ENCODE measurements at regions not wholly inside any gene's neighbourhood (a gene's known extent, or its start where the extent isn't known, plus 50 kb on each side); places are given as distances from the start of the nearest gene placed in this dataset.

DNA sequence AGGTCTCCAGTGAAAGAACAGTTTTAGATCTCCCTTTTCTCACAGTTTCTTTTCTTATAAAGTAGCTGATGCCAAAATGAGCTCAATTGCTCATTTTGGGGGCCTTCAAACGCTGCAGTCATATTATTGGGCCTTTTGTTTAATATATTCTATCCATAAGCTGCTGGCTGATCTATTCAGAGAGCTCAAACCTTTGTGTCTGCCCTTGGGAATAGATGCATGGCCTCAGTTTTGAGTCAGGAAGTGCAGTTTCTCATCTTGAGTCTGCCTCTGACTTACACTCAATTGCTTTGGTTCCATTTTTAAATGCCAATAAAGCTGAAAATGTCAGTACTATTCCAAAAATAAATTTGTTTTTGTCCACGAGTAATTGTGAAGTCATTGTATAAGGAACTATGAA, 468.9 kb downstream of the KLF12 start:
- ChIA-PET POLR2A (no interaction called here), CTCF (no interaction called here)
- TF ChIP-seq, protein P1, sequence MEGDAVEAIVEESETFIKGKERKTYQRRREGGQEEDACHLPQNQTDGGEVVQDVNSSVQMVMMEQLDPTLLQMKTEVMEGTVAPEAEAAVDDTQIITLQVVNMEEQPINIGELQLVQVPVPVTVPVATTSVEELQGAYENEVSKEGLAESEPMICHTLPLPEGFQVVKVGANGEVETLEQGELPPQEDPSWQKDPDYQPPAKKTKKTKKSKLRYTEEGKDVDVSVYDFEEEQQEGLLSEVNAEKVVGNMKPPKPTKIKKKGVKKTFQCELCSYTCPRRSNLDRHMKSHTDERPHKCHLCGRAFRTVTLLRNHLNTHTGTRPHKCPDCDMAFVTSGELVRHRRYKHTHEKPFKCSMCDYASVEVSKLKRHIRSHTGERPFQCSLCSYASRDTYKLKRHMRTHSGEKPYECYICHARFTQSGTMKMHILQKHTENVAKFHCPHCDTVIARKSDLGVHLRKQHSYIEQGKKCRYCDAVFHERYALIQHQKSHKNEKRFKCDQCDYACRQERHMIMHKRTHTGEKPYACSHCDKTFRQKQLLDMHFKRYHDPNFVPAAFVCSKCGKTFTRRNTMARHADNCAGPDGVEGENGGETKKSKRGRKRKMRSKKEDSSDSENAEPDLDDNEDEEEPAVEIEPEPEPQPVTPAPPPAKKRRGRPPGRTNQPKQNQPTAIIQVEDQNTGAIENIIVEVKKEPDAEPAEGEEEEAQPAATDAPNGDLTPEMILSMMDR (IDR thresholded peaks at IDR 0.05): no peak
- Mint-ChIP-seq H3K36me3 (ENCODE audit: low read depth) (no peaks in the 10 kb centered on the region), H3K9me3 (no peaks in the 10 kb centered on the region), H3K27ac (no peak overlapping the region), H3K4me3 (no peak overlapping the region), H3K27me3 (no peaks in the 10 kb centered on the region), H3K4me1 (no peaks in the 10 kb centered on the region)
- DNase-seq (no peak), ATAC-seq (ENCODE audit: low read depth) (no peak)
- intact Hi-C loops (cut with micrococcal nuclease): no loop called here

- H3K36me3 Mint-ChIP-seq (ENCODE audit: low read depth): no peaks in the 10 kb centered on the region
- ChIA-PET CTCF (no interaction called here), POLR2A (no interaction called here)
- no peak overlapping the region for H3K4me3 Mint-ChIP-seq
- H3K27me3 Mint-ChIP-seq: no peaks in the 10 kb centered on the region
- intact Hi-C loops (cut with micrococcal nuclease): no loop called here
- no peak for DNase-seq
- TF ChIP-seq, protein P1 (IDR thresholded peaks at IDR 0.05): no peak
- no peak for ATAC-seq (ENCODE audit: low read depth)
- H3K4me1 Mint-ChIP-seq: no peaks in the 10 kb centered on the region
- no peaks in the 10 kb centered on the region for H3K9me3 Mint-ChIP-seq
- no peak overlapping the region for H3K27ac Mint-ChIP-seq
These were observed 469.4 kb downstream of the KLF12 start for GRCh38 chr13:73664851-73665250.

DNA sequence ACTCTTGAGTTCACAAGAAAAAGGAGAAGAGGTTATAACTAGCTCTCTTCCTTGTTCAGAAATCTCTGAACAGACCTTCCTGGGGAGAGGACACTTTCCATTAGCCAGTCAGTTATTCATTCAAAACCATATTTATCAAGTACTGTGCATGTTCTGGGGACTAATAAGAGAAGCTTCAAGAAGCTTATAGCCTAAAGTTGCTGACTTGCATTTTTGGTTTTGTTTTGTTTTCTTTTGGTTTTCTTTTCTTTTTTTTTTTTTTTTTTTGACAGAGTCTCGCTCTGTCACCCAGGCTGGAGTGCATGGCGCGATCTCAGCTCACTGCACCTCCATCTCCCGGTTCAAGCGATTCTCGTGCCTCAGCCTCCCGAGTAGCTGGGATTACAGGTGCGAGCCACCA, 471.4 kb downstream of the KLF12 start:
- POLR2A ChIA-PET: no interaction called here
- CTCF ChIA-PET: no interaction called here
- H3K4me3 Mint-ChIP-seq: no peak overlapping the region
- H3K4me1 Mint-ChIP-seq: no peaks in the 10 kb centered on the region
- H3K27ac Mint-ChIP-seq: no peak overlapping the region
- no peaks in the 10 kb centered on the region for H3K27me3 Mint-ChIP-seq
- no peaks in the 10 kb centered on the region for H3K9me3 Mint-ChIP-seq
- DNase-seq (no peak), ATAC-seq (ENCODE audit: low read depth) (no peak)
- TF ChIP-seq, protein P1 (IDR thresholded peaks at IDR 0.05): no peak
- H3K36me3 Mint-ChIP-seq (ENCODE audit: low read depth): no peaks in the 10 kb centered on the region
- intact Hi-C loops (cut with micrococcal nuclease): no loop called here

DNA sequence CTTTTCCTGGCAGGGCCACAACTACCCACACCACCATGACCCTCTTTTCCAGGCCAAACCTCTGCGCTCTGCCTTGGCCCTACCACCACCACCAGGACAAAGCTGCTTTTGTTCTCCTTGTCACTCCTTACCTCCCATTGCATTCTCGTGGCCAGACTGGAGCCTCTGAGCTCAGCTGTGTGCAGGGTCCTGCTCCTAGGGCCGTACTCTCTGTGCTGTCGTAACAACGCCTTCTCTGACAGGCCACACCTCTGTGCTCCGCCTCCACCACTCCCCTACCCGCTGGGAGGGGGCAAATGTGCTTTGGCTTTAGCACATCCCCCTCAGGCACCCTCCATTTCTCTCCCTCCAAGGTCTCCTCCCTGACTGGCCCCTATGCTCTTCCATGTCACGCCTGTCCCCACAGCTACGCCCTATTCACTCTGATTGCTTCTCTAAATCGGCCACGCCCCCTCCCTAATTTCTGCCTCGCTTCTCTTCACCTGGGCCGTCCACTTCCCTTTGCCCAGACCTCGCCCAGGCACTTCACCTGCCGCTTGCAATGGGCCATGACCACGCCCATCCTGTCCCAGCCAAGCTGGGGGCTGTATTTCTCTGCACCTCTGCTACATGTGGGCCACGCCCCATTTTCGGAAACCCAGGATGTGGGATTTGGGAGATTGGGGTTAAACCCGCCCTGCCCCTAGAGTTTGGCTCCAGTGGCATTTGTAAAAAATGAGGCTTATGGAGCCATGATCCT, 472.3 kb downstream of the KLF12 start:
- Mint-ChIP-seq H3K27me3 (no peaks in the 10 kb centered on the region), H3K4me3 (no peak overlapping the region), H3K9me3 (no peaks in the 10 kb centered on the region), H3K27ac (no peak overlapping the region), H3K36me3 (ENCODE audit: low read depth) (no peaks in the 10 kb centered on the region), H3K4me1 (no peaks in the 10 kb centered on the region)
- CTCF ChIA-PET: no interaction called here
- ATAC-seq (ENCODE audit: low read depth) (no peak), DNase-seq (no peak)
- POLR2A ChIA-PET: no interaction called here
- intact Hi-C loops (cut with micrococcal nuclease): no loop called here
- TF ChIP-seq, protein P1 (IDR thresholded peaks at IDR 0.05): no peak

DNA sequence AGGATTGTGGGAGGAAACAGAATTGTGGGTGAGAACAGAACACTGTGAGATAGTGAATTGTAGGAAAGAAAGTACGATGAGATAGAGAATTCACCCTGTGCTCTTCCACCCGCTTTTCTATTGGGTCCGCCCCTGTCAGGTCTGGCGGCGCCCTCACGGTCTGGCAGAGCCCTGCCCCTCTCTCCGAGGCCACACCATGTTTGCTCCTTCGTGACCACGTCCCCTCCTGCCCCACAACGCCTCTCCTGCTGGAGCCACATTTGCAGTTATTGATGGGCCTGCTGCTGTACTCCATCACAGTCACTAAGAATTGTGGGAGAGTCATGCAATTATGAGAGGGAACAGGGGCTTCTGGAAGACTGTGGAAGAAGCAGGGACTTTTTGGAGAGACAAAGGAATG, 473.1 kb downstream of the KLF12 start:
- POLR2A ChIA-PET: no interaction called here
- Mint-ChIP-seq H3K27ac (no peak overlapping the region), H3K4me3 (no peak overlapping the region), H3K4me1 (no peaks in the 10 kb centered on the region), H3K36me3 (ENCODE audit: low read depth) (no peaks in the 10 kb centered on the region), H3K27me3 (no peaks in the 10 kb centered on the region), H3K9me3 (no peaks in the 10 kb centered on the region)
- intact Hi-C loops (cut with micrococcal nuclease): no loop called here
- DNase-seq: no peak
- ATAC-seq (ENCODE audit: low read depth): no peak
- TF ChIP-seq, protein P1 (IDR thresholded peaks at IDR 0.05): no peak
- CTCF ChIA-PET: no interaction called here

All from activated B cell treated with CpG ODN at 0.5 μM for 24 hours (primary cell).